ENCODE measurements at regions not wholly inside any gene's neighbourhood (a gene's known extent, or its start where the extent isn't known, plus 50 kb on each side); places are given as distances from the start of the nearest gene placed in this dataset.

GRCh38 chr11:121933294-121933693 is 182.7 kb downstream of the BLID start:
- H3K4me1 ChIP-seq (ENCODE audit: insufficient read depth, low read length) = peaks cover 2% of the 10 kb centered on the region; the same call in 1 of the 2 replicates
- H2BK20ac ChIP-seq (ENCODE audit: low read depth, low read length, poor library complexity, severe bottlenecking) = no peak overlapping the region
- H3K79me1 ChIP-seq (ENCODE audit: insufficient read depth, low read depth, low read length, poor library complexity, severe bottlenecking) = no peaks in the 10 kb centered on the region
- H3K18ac ChIP-seq (ENCODE audit: insufficient read length, low read depth, low read length) = no peak overlapping the region
- no peaks in the 10 kb centered on the region for H3K27me3 Mint-ChIP-seq (ENCODE audit: low read depth)
- no peak overlapping the region for H2AFZ ChIP-seq (ENCODE audit: low read length)
- no peak overlapping the region for H3T11ph ChIP-seq (ENCODE audit: low read length)
- no peaks in the 10 kb centered on the region for H3K79me2 ChIP-seq (ENCODE audit: insufficient read depth, low read length)
- H4K5ac ChIP-seq (ENCODE audit: insufficient read length, low read depth, low read length) = no peak overlapping the region
- no peak for DNase-seq
- no peak overlapping the region for H2BK120ac ChIP-seq (ENCODE audit: low read depth, low read length, poor library complexity, severe bottlenecking)
- no peak overlapping the region for H2BK5ac ChIP-seq (ENCODE audit: insufficient read length, low read length)
- no peaks in the 10 kb centered on the region for H3K9me3 ChIP-seq (ENCODE audit: control insufficient read depth, low read depth, low read length)
- H3K23me2 ChIP-seq (ENCODE audit: insufficient read length, low read depth, low read length, poor library complexity, severe bottlenecking) = peaks cover 12% of the 10 kb centered on the region
- peaks cover 15 to 18% of the 10 kb centered on the region in 2 experiments for H3K4me1 Mint-ChIP-seq
- no peak overlapping the region for H2BK12ac ChIP-seq (ENCODE audit: insufficient read length, low read depth, low read length)
- no peak overlapping the region for H3K4ac ChIP-seq (ENCODE audit: low read depth, low read length)
- H3K4me2 ChIP-seq (ENCODE audit: insufficient read depth, insufficient read length, low read length) = no peak overlapping the region
- H3K9ac ChIP-seq (ENCODE audit: extremely low read depth, insufficient read length, low read length) = no peak overlapping the region
- no peaks in the 10 kb centered on the region for H4K20me1 ChIP-seq (ENCODE audit: control insufficient read depth, insufficient read depth, insufficient read length)
- H3K36me3 Mint-ChIP-seq (ENCODE audit: insufficient read depth in 1 of 3, low read depth in 3 of 3) = no peaks in the 10 kb centered on the region
- no peak overlapping the region for H3K56ac ChIP-seq (ENCODE audit: insufficient read length, low read depth, low read length)
- WGBS (ENCODE audit: extremely low coverage, insufficient read length, low lambda C conversion rate) = no CpG with 5 or more reads among the region's 8 CpGs
- H3K9me3 Mint-ChIP-seq = no peaks in the 10 kb centered on the region
- no peak overlapping the region for H3K23ac ChIP-seq (ENCODE audit: insufficient read length, low read depth, low read length)
- no peak overlapping the region for H3K4me3 Mint-ChIP-seq
- H2BK15ac ChIP-seq (ENCODE audit: low read depth, low read length) = no peak overlapping the region
- no peaks in the 10 kb centered on the region for H3K27me3 ChIP-seq (ENCODE audit: insufficient read depth, low read length)
- no peak overlapping the region; a peak in 1 of 7 replicates for H3K27ac Mint-ChIP-seq
- H2AK5ac ChIP-seq (ENCODE audit: insufficient read length, low read length) = no peak overlapping the region
- no peak overlapping the region for H3K14ac ChIP-seq (ENCODE audit: insufficient read depth, low read length)
- H4K91ac ChIP-seq (ENCODE audit: insufficient read length, low read depth, low read length) = no peak overlapping the region
- H3K27ac ChIP-seq (ENCODE audit: insufficient read length, low read depth, low read length) = no peak overlapping the region
- no peak overlapping the region for H4K8ac ChIP-seq (replicated peaks; ENCODE audit: insufficient read length, low read depth, low read length)
- TF ChIP-seq CTCF (conservative IDR thresholded peaks at IDR 0.05) = no peak
